ENCODE measurements at regions not wholly inside any gene's neighbourhood (a gene's known extent, or its start where the extent isn't known, plus 50 kb on each side); places are given as distances from the start of the nearest gene placed in this dataset.

- no peak for TF ChIP-seq POLR2A (IDR thresholded peaks at IDR 0.05)
- TF ChIP-seq CTCF (IDR thresholded peaks at IDR 0.05) = no peak
Measured at GRCh38 chr12:69095765-69096477, 143.4 kb upstream of the CPSF6 start.

All from body of pancreas (tissue), 4 donors.